ENCODE measurements at regions not wholly inside any gene's neighbourhood (a gene's known extent, or its start where the extent isn't known, plus 50 kb on each side); places are given as distances from the start of the nearest gene placed in this dataset.

DNA sequence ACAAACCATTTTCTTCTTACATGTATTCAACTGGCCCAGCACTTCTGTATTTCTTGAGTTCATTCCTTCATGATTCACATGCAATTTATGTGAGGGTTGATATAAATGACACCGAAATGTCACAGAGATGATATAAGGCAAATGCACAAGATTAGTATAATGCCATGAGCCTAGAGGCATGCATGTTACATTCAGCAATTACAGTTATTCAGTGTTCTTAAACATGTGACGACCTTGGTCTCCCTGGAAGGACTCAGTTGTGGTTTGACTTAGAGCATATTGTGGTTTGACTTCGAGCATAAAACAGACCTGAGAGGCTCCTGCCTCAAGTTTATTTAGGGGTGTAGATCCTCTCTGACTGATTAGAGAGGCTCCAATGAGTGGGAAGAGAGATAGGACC lies 752.1 kb upstream of the POM121L12 start:
- Histone ChIP-seq H3K27me3 (no peaks in the 10 kb centered on the region), H3K9me3 (no peaks in the 10 kb centered on the region), H3K27ac (no peak overlapping the region), H3K36me3 (no peaks in the 10 kb centered on the region), H3K4me1 (ENCODE audit: insufficient read depth) (no peaks in the 10 kb centered on the region), H3K4me3 (no peak overlapping the region)
- WGBS, 3 donors, result 31 to 44% (median 36%) methylated on average over 3 of the region's 3 CpGs
- TF ChIP-seq POLR2A (IDR thresholded peaks at IDR 0.05), result no peak
- TF ChIP-seq, protein P1, sequence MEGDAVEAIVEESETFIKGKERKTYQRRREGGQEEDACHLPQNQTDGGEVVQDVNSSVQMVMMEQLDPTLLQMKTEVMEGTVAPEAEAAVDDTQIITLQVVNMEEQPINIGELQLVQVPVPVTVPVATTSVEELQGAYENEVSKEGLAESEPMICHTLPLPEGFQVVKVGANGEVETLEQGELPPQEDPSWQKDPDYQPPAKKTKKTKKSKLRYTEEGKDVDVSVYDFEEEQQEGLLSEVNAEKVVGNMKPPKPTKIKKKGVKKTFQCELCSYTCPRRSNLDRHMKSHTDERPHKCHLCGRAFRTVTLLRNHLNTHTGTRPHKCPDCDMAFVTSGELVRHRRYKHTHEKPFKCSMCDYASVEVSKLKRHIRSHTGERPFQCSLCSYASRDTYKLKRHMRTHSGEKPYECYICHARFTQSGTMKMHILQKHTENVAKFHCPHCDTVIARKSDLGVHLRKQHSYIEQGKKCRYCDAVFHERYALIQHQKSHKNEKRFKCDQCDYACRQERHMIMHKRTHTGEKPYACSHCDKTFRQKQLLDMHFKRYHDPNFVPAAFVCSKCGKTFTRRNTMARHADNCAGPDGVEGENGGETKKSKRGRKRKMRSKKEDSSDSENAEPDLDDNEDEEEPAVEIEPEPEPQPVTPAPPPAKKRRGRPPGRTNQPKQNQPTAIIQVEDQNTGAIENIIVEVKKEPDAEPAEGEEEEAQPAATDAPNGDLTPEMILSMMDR (IDR thresholded peaks at IDR 0.05), result no peak
- no peak for TF ChIP-seq EP300 (IDR thresholded peaks at IDR 0.05)
- intact Hi-C loops (cut with DNase I), result no loop called here
- no peak for DNase-seq

DNA sequence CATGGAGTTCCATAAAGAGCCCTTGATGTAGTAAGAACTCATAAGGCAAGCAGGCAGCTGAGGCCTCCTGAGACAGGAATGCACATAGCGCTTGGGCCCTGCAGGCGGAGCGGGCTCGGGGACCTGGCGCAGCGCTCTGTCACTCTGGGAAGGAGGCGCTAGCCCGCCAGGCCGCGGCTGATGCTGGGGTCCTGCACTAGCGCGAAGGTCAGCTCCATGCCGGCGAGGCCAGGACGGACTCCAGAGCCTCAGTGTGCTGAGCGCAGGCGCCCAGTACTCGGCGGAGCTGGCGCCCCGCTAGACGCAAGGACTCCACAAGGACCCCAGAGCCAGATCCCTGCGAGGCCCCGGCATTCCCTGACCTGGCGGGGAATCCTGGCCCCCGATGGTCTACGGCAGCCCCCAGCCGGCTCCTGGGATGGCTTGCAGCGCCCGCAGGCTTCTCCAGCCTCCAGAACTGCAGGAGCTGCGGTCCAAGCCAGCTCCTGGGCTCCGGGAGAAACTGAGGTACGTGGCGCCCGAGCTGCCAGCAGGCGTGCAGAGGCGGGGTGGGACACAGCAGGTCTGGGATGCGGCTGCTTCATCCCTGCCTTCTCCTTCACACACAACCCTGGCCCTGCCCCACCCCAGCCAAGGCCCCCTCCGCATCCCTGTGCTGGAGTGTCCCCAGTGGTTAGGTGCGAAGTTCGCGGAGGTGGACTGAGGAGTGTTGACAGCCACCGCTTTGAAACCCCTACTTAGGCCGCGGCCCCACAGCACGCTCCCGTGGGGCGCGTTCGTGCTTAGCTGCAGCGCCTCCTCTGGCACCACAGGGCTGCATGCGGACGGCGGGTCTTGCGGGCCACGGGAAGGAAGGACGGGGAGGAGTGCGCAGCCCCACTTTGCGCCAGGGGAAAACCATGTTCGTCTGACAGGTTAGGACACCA lies 761.5 kb upstream of the POM121L12 start:
- no peaks in the 10 kb centered on the region for H3K4me1 ChIP-seq (ENCODE audit: insufficient read depth)
- TF ChIP-seq EP300 (IDR thresholded peaks at IDR 0.05) (no peak), POLR2A (IDR thresholded peaks at IDR 0.05) (no peak)
- TF ChIP-seq, protein P1 (IDR thresholded peaks at IDR 0.05), result no peak
- no peaks in the 10 kb centered on the region for H3K36me3 ChIP-seq
- no peaks in the 10 kb centered on the region for H3K27me3 ChIP-seq
- H3K9me3 ChIP-seq, result no peaks in the 10 kb centered on the region
- H3K4me3 ChIP-seq, result no peak overlapping the region
- intact Hi-C loops (cut with DNase I), result no loop called here
- H3K27ac ChIP-seq, result no peak overlapping the region
- 79 to 94% (median 91%) methylated on average over 58 to 60 of the region's 60 CpGs for WGBS, 3 donors
- peak in 1 of 5 donors; percentile 12 for DNase-seq

GRCh38 chr7:52271703-52272102 lies 763.7 kb upstream of the POM121L12 start:
- intact Hi-C loops (cut with DNase I), result no loop called here

GRCh38 chr7:52270301-52270700 lies 765.1 kb upstream of the POM121L12 start:
- Histone ChIP-seq H3K27ac (no peak overlapping the region), H3K27me3 (no peaks in the 10 kb centered on the region), H3K9me3 (no peaks in the 10 kb centered on the region), H3K4me1 (ENCODE audit: insufficient read depth) (no peaks in the 10 kb centered on the region), H3K4me3 (no peak overlapping the region), H3K36me3 (no peaks in the 10 kb centered on the region)
- DNase-seq, result no peak
- intact Hi-C loops (cut with DNase I), result no loop called here
- TF ChIP-seq POLR2A (IDR thresholded peaks at IDR 0.05) (no peak), EP300 (IDR thresholded peaks at IDR 0.05) (no peak)
- TF ChIP-seq, protein P1 (IDR thresholded peaks at IDR 0.05), result no peak
- 51 to 61% (median 54%) methylated on average over 3 of the region's 3 CpGs for WGBS, 3 donors

More at GRCh38 chr7:52271703-52272102, 763.7 kb upstream of the POM121L12 start:
- Histone ChIP-seq H3K27me3 (no peaks in the 10 kb centered on the region), H3K27ac (no peak overlapping the region), H3K4me1 (ENCODE audit: insufficient read depth) (no peaks in the 10 kb centered on the region), H3K4me3 (no peak overlapping the region), H3K36me3 (no peaks in the 10 kb centered on the region), H3K9me3 (no peaks in the 10 kb centered on the region)
- no peak for DNase-seq
- TF ChIP-seq, protein P1 (IDR thresholded peaks at IDR 0.05), result no peak
- no peak for TF ChIP-seq POLR2A (IDR thresholded peaks at IDR 0.05)
- no peak for TF ChIP-seq EP300 (IDR thresholded peaks at IDR 0.05)
- 96 to 99% (median 97%) methylated on average over 3 of the region's 3 CpGs for WGBS, 3 donors
